Muscle layer of duodenum (tissue), 2 donors: ENCODE measurements at regions not wholly inside any gene's neighbourhood (a gene's known extent, or its start where the extent isn't known, plus 50 kb on each side); places are given as distances from the start of the nearest gene placed in this dataset.

ENCODE experiments used
- H3K27ac ChIP-seq: one replicate; pipeline ENCODE4 v1.7.0; 2013; ENCODE audit warnings: mild to moderate bottlenecking, low read length
- H3K27me3 ChIP-seq: one replicate; pipeline ENCODE4 v1.7.0; 2013; ENCODE audit warnings: low read depth, mild to moderate bottlenecking, control low read depth, low read length
- H3K36me3 ChIP-seq, 2 donors: one replicate each; pipeline ENCODE4 v1.7.0; 2013; ENCODE audit warnings: low read length in 2 of 2, control low read depth in 1 of 2, mild to moderate bottlenecking in 1 of 2; ENCODE audit not compliant: insufficient read depth in 2 of 2, control insufficient read depth in 1 of 2
- H3K4me1 ChIP-seq, 2 donors: one replicate each; pipeline ENCODE4 v1.7.0; 2013; ENCODE audit warnings: low read length in 2 of 2, mild to moderate bottlenecking in 2 of 2, control low read depth in 1 of 2, moderate library complexity in 1 of 2; ENCODE audit not compliant: insufficient read depth in 2 of 2, control insufficient read depth in 1 of 2
- H3K4me3 ChIP-seq, 2 donors: one replicate each; pipeline ENCODE4 v1.7.0; 2013; ENCODE audit warnings: low read length in 2 of 2, low read depth in 1 of 2, mild to moderate bottlenecking in 1 of 2
- H3K9me3 ChIP-seq, 2 donors: one replicate each; pipeline ENCODE4 v1.7.0; 2013; ENCODE audit warnings: low read length in 2 of 2, control low read depth in 1 of 2, mild to moderate bottlenecking in 1 of 2; ENCODE audit not compliant: control insufficient read depth in 1 of 2
- donor health status: healthy.

DNA sequence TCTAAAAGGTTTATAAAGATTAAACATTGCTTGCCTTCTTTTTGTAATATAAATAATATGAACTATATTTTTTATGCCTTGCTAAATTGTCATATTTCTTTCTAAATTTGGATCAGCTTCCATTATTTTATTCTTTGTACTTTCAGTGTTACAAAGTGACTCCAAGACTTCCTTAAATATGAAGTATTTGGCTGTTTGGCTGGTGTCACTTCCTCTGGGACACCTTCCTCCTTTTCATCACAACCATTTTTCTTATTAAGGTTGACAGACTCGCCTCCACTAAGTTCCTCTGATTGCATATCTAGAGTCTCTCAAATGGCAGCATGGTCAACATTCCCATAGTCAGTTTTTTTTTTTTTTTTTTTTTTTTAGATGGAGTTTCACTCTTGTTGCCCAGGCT, 73.8 kb upstream of the SLC1A1 start:
- Histone ChIP-seq H3K27ac (no peak overlapping the region), H3K27me3 (no peaks in the 10 kb centered on the region), H3K36me3 (no peaks in the 10 kb centered on the region), H3K4me3 (no peak overlapping the region), H3K4me1 (no peaks in the 10 kb centered on the region), H3K9me3 (no peaks in the 10 kb centered on the region)

DNA sequence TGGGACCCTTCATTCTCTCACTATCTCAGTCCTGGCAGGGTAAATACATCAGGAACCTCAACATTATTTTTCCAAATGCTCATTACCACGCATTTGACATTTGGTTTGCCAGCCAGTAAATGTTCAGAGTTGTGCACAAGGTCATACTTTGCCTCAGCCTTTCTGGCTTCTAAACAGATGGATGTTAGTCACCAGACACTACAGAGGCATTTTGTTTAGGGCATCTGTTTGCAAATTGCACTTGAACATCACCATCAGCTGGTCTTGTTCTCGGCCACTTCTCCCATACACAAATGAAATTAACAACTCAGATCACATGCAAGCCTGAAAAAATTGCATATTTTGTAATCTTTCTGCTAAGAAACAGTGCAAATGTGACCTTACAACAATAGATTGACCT, 75.0 kb upstream of the SLC1A1 start:
- Histone ChIP-seq H3K4me1 (no peaks in the 10 kb centered on the region), H3K4me3 (no peak overlapping the region), H3K9me3 (no peaks in the 10 kb centered on the region), H3K27me3 (no peaks in the 10 kb centered on the region), H3K27ac (no peak overlapping the region), H3K36me3 (no peaks in the 10 kb centered on the region)

GRCh38 chr9:4413856-4414255, 76.4 kb upstream of the SLC1A1 start:
- H3K4me1 ChIP-seq: no peaks in the 10 kb centered on the region
- no peaks in the 10 kb centered on the region for H3K9me3 ChIP-seq
- H3K4me3 ChIP-seq: no peak overlapping the region
- no peaks in the 10 kb centered on the region for H3K36me3 ChIP-seq
- no peak overlapping the region for H3K27ac ChIP-seq
- H3K27me3 ChIP-seq: no peaks in the 10 kb centered on the region

DNA sequence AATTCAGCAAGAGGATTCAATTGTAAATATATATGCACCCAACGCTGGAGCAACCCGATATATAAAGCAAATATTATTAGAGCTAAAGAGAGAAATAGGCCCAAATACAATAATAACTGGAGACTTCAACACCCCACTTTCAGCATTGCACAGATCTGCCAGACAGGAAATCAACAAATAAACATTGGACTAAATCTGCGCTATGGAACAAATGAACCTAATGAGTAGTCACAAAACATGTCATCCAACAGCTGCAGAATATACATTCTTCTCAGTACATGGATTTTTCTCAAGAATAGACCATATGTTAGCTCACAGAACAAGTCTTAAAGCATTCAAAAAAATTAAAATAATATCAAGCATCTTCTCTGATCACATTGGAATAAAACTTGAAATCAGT, 86.1 kb upstream of the SLC1A1 start:
- Histone ChIP-seq H3K36me3 (no peaks in the 10 kb centered on the region), H3K4me3 (no peak overlapping the region), H3K4me1 (no peaks in the 10 kb centered on the region), H3K9me3 (peaks cover 4 to 14% of the 10 kb centered on the region in 2 donors), H3K27me3 (no peaks in the 10 kb centered on the region), H3K27ac (no peak overlapping the region)

DNA sequence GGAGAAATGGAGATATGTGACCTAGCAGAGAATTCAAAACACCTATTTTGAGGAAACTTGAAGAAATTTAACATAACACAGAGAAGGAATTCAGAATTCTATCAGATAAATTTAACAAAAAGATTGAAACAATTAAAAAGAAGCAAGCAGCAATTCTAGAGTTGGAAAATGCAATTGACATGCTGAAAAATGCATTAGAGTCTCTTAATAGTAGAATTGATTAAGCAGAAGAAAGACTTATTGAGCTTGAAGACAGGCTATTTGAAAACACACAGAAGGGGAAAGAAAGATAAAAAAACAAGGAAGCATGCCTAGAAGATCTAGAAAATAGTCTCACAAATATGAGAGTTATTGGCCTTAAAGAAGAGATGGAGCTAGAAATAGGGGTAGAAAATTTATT, 87.8 kb upstream of the SLC1A1 start:
- no peaks in the 10 kb centered on the region for H3K36me3 ChIP-seq
- H3K4me3 ChIP-seq: no peak overlapping the region
- no peaks in the 10 kb centered on the region for H3K4me1 ChIP-seq
- no peaks in the 10 kb centered on the region for H3K27me3 ChIP-seq
- peaks cover 4 to 14% of the 10 kb centered on the region in 2 donors for H3K9me3 ChIP-seq
- H3K27ac ChIP-seq: no peak overlapping the region

DNA sequence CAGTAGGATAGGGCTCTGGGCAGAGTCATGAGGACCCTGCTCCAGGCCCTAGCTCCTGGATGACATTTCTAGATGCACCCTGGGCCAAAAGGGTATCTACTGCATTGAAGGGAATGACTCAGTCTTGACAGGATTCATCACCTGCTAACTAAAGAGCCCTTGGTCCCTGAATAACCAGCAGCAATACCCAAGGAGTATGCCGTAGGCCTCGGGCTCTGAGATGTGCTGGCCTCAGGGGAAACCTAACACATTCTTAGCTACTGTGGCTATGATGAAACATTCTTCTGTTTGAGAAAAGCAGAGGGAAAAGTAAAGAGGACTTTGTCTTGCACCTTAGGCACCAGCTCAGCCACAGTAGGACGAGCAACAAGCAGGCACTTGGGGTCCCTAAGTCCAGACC, 89.5 kb upstream of the SLC1A1 start:
- Histone ChIP-seq H3K27ac (no peak overlapping the region), H3K4me1 (no peaks in the 10 kb centered on the region)

GRCh38 chr9:4397917-4398316, 92.4 kb upstream of the SLC1A1 start:
- Histone ChIP-seq H3K9me3 (peaks cover 2 to 7% of the 10 kb centered on the region in 2 donors), H3K36me3 (no peaks in the 10 kb centered on the region), H3K27ac (no peak overlapping the region), H3K4me3 (no peak overlapping the region), H3K27me3 (no peaks in the 10 kb centered on the region), H3K4me1 (no peaks in the 10 kb centered on the region)

More for the DNA sequence above, 89.5 kb upstream of the SLC1A1 start:
- H3K36me3 ChIP-seq: no peaks in the 10 kb centered on the region
- no peaks in the 10 kb centered on the region for H3K27me3 ChIP-seq
- peaks cover 4 to 14% of the 10 kb centered on the region in 2 donors for H3K9me3 ChIP-seq
- H3K4me3 ChIP-seq: no peak overlapping the region

GRCh38 chr9:4393806-4394523, 94.1 kb upstream of the GLIS3 start:
- H3K27ac ChIP-seq: no peak overlapping the region
- H3K36me3 ChIP-seq: no peaks in the 10 kb centered on the region
- H3K4me3 ChIP-seq: no peak overlapping the region
- H3K4me1 ChIP-seq: no peaks in the 10 kb centered on the region
- H3K9me3 ChIP-seq: no peaks in the 10 kb centered on the region
- H3K27me3 ChIP-seq: no peaks in the 10 kb centered on the region

- Histone ChIP-seq H3K4me1 (no peaks in the 10 kb centered on the region), H3K36me3 (no peaks in the 10 kb centered on the region), H3K4me3 (no peak overlapping the region), H3K27ac (no peak overlapping the region), H3K9me3 (no peaks in the 10 kb centered on the region), H3K27me3 (no peaks in the 10 kb centered on the region)
These were observed 89.9 kb upstream of the GLIS3 start for GRCh38 chr9:4389755-4390154.

DNA sequence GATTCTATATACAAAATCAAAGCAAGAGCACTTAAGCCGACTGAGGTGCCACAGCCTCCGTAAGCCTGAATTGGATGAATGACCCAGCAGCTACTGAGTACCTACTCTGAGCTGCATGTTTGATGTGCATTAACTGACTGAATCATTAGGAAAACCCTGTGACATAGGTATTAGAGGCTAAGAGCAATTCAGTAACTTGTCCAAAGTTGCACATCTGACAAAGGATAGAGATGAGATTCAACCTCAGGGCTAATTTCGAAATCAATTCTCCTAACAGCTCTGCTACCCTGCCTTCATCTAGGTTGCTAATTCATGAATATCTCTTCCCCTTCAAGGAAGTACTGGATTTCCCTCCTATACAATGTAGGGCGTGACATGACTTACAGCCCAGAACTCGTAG, 89.1 kb upstream of the GLIS3 start:
- Histone ChIP-seq H3K9me3 (no peaks in the 10 kb centered on the region), H3K36me3 (no peaks in the 10 kb centered on the region), H3K4me1 (no peaks in the 10 kb centered on the region)

DNA sequence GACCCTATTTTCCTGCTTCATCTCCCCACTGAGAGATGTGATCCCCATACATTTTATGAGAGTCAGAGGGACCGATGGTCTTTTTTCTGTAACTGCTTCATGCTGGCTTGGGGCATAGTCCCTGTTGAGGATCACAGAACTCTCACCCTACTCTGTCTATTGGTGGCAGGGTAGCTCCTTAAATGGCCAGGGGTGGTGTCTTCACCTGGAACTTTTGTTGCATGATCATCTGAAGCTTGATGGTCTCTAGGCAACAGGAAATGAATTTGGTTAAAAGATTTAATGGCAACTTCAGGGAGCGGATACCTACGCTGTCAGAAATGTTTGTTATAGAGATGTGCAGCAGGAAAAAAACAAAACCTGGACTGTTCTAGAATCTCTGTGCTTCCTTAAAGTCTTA, 87.0 kb upstream of the GLIS3 start:
- Histone ChIP-seq H3K27me3 (no peaks in the 10 kb centered on the region), H3K4me3 (no peak overlapping the region), H3K4me1 (no peaks in the 10 kb centered on the region), H3K36me3 (no peaks in the 10 kb centered on the region), H3K27ac (no peak overlapping the region), H3K9me3 (no peaks in the 10 kb centered on the region)

More for the DNA sequence above, 89.1 kb upstream of the GLIS3 start:
- Histone ChIP-seq H3K27me3 (no peaks in the 10 kb centered on the region), H3K4me3 (no peak overlapping the region), H3K27ac (no peak overlapping the region)

- Histone ChIP-seq H3K27ac (no peak overlapping the region), H3K9me3 (no peaks in the 10 kb centered on the region), H3K4me1 (no peaks in the 10 kb centered on the region), H3K36me3 (no peaks in the 10 kb centered on the region), H3K27me3 (no peaks in the 10 kb centered on the region), H3K4me3 (no peak overlapping the region)
These were observed 84.9 kb upstream of the GLIS3 start for GRCh38 chr9:4384750-4385149.
